ENCODE measurements at regions not wholly inside any gene's neighbourhood (a gene's known extent, or its start where the extent isn't known, plus 50 kb on each side); places are given as distances from the start of the nearest gene placed in this dataset.
"Not testable (repeated sequence)": the region's sequence is repeated elsewhere in the genome, so short reads cannot be mapped to it uniquely, and the experiment has no call there.

DNA sequence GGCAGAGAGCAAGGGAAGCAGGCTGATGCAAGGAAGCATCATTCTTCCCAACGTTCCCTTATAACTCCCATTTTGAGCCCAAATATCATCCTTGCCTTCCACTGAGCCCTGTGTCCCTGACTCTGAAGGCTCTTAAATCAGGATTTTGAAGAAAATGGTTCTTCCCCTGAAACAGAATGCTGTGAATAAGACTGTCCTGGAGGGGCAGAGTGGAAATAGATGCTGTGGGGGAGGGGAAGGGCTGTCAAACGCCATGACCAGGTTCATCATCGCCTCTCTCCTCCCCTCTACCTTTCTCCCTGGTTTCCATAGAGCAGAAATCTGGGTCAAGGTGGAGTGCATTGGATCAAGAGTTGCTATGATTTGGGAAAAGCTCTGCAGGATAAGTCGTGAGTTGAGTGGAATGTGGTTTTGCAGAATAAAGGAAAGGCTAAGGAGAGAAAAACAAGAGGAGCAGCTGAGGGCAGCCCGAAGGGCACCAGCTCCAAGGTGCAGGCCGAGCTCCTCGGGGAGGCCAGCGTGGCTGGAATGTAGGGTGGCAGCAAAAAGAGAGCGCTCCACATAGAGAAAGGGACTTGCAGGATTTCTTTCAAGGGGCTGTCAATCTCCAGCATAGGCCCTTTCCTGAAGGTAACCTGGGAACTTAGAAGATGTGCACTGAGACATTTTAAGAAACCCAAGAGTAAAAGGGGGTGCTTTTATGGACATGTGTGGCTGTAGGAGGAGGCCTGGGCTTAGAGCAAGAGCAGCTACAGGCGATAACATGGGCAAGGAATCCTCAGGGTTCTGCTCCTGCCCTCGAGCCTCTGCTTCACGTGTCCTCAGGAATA lies 120.8 kb upstream of the CDYL start:
- no peak for DNase-seq (ENCODE audit: low read depth)

GRCh38 chr6:4653141-4653540 lies 123.1 kb upstream of the CDYL start:
- no peak for DNase-seq (ENCODE audit: low read depth)

- DNase-seq (ENCODE audit: low read depth), result no peak
These were observed 124.3 kb upstream of the CDYL start for GRCh38 chr6:4651831-4652467.

GRCh38 chr6:4649728-4650127 lies 126.5 kb upstream of the CDYL start:
- no peak for DNase-seq (ENCODE audit: low read depth)

DNA sequence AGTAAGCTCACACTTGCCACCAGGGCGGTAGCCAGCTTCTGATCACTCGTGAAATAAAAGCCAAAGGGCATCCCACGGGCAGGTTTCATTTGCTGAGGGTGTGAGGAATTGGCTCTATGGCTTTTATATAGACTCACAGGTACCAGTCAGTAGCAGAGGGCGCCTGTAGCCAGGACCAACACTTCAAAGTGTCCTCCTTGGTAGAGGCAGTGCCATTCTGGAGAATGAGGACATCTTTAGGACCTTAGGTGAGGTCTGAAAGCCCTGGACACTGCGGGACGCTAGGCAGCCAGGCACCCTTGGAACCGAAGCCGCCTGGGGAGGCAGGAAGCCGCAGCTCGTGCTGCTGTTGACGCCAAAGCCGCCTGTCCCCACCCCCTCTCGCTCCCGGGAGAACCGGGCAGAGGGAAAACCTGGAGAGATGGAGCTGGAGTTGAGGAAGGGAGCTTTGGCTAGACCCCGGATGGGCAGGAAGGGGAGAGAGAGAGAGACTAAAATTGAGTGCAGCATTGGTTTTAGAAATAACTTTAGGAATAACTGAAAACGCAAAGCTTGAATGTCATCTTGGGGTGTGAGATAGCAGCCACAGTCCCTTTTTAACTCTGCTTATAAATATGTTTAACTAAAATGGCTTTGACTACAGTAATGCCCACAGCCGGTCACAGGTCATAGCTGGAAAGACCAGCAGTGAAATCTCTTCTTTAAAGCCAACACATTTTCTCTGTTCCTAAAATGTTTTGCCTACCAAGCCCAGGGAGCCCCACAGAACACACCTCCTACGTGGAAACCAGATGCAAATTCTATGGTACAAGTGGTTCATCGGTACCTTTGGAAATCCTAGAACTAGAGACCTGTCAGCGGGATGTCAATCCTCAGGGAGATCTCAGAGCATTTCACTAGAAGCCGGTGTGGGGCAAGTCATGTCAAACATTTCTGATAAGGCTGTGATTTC lies 128.5 kb upstream of the CDYL start:
- DNase-seq (ENCODE audit: low read depth), result peak; percentile 28

- no peak for DNase-seq (ENCODE audit: low read depth)
These were observed 130.4 kb upstream of the CDYL start for GRCh38 chr6:4645713-4646360.

DNA sequence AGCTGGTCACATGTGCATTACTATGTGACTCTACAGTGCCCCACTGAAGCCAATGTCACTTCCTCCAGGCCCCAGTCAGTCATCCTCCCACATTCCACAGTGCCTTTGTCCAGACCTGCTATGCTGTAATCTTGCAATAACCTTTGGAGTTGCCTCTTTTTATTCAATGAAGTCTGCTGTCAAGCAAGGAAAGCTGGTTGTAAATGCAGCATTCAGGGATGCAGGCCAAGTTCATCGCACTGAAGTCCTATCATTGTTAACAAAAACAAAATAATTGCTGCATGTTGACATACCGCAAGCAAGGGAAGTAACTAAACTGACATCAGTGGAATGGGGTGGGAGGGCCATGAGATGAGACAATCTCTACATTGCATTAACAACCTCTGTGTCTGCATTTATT lies 131.2 kb upstream of the CDYL start:
- no peak for DNase-seq (ENCODE audit: low read depth)

- DNase-seq (ENCODE audit: low read depth), result no peak
These were observed 134.7 kb upstream of the CDYL start for GRCh38 chr6:4641461-4641860.

GRCh38 chr6:4640139-4640538 lies 136.1 kb upstream of the CDYL start:
- DNase-seq (ENCODE audit: low read depth), result peak; percentile 18

- DNase-seq (ENCODE audit: low read depth), result no peak
These were observed 137.6 kb upstream of the CDYL start for GRCh38 chr6:4638641-4639040.

- peak; percentile 54 for DNase-seq (ENCODE audit: low read depth)
These were observed 138.3 kb upstream of the CDYL start for GRCh38 chr6:4637691-4638433.

- no peak for DNase-seq (ENCODE audit: low read depth)
These were observed 139.4 kb upstream of the CDYL start for GRCh38 chr6:4636881-4637224.

- no peak for DNase-seq (ENCODE audit: low read depth)
These were observed 139.9 kb upstream of the CDYL start for GRCh38 chr6:4636191-4636880.

- DNase-seq (ENCODE audit: low read depth), result peak; percentile 26
These were observed 140.5 kb upstream of the CDYL start for GRCh38 chr6:4635666-4636065.

GRCh38 chr6:4632421-4632820 lies 143.8 kb upstream of the CDYL start:
- DNase-seq (ENCODE audit: low read depth), result no peak

DNA sequence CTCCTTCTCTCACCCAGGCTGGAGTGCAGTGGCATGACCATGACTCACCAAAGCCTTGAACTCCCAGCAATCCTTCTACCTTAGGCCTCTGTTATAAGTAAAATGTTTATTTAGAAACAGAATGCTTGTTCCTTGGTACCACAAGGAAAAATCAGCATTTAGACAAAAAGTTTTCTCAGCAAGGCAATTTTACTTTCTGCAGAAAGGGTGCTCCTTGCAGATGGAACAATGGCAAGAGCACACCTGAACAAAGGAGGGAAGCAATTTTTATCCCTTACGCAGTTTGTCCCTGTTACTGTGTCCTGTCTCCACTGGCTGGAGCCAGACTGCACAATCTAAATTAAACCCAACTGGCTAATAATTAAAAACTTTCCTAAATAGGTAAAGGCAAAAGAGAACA lies 146.4 kb upstream of the CDYL start:
- DNase-seq (ENCODE audit: low read depth), result not testable (repeated sequence)

- no peak for DNase-seq (ENCODE audit: low read depth)
These were observed 150.6 kb upstream of the CDYL start for GRCh38 chr6:4625557-4625956.

GRCh38 chr6:4624726-4625125 lies 151.5 kb upstream of the CDYL start:
- DNase-seq (ENCODE audit: low read depth), result no peak

- no peak for DNase-seq (ENCODE audit: low read depth)
These were observed 155.7 kb upstream of the CDYL start for GRCh38 chr6:4620284-4621151.

- no peak for DNase-seq (ENCODE audit: low read depth)
These were observed 159.9 kb upstream of the CDYL start for GRCh38 chr6:4616311-4616710.
